Fibroblast of pulmonary artery (primary cell): ENCODE measurements at regions not wholly inside any gene's neighbourhood (a gene's known extent, or its start where the extent isn't known, plus 50 kb on each side); places are given as distances from the start of the nearest gene placed in this dataset.

ENCODE experiments used
- DNase-seq: peaks from one replicate; pipeline ENCODE4 v3.0.0-alpha.2; 2010; ENCODE audit warnings: low read depth
- H3K4me3 ChIP-seq: replicated peaks from 2 replicates; pipeline ENCODE4 v1.5.1; 2011; ENCODE audit warnings: low read depth, mild to moderate bottlenecking, control low read depth, low read length, moderate library complexity
- TF ChIP-seq, protein P1 (sequence below): IDR thresholded peaks from 2 replicates; pipeline ENCODE4 v1.5.1; 2011; ENCODE audit warnings: mild to moderate bottlenecking, control low read depth, low read length, inconsistent platforms; ENCODE audit errors: missing control alignments

GRCh38 chr4:123643691-123644090 lies 247.1 kb downstream of the SPRY1 start:
- H3K4me3 ChIP-seq, result no peak overlapping the region
- TF ChIP-seq, protein P1, sequence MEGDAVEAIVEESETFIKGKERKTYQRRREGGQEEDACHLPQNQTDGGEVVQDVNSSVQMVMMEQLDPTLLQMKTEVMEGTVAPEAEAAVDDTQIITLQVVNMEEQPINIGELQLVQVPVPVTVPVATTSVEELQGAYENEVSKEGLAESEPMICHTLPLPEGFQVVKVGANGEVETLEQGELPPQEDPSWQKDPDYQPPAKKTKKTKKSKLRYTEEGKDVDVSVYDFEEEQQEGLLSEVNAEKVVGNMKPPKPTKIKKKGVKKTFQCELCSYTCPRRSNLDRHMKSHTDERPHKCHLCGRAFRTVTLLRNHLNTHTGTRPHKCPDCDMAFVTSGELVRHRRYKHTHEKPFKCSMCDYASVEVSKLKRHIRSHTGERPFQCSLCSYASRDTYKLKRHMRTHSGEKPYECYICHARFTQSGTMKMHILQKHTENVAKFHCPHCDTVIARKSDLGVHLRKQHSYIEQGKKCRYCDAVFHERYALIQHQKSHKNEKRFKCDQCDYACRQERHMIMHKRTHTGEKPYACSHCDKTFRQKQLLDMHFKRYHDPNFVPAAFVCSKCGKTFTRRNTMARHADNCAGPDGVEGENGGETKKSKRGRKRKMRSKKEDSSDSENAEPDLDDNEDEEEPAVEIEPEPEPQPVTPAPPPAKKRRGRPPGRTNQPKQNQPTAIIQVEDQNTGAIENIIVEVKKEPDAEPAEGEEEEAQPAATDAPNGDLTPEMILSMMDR, result no peak
- DNase-seq, result no peak

DNA sequence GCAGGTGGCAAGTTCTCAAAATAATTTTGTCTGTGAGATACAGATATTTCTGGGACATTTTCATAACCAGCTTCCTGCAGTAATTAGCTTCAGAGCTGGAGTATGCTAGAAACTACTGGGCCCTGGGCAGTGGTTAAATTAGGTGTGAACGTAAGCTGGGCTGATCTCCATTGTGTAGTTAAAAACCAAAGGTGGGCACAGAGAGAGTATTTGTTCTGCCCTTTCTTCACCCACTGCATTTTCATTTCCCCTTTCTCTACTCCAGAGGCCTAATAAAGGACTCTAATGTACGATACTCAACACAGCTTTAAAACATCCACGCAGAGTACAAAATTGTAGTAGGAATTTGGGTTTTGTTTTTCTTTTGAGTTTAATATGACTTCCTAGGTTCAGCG lies 252.7 kb downstream of the SPRY1 start:
- no peak overlapping the region for H3K4me3 ChIP-seq
- TF ChIP-seq, protein P1, result no peak
- no peak for DNase-seq

DNA sequence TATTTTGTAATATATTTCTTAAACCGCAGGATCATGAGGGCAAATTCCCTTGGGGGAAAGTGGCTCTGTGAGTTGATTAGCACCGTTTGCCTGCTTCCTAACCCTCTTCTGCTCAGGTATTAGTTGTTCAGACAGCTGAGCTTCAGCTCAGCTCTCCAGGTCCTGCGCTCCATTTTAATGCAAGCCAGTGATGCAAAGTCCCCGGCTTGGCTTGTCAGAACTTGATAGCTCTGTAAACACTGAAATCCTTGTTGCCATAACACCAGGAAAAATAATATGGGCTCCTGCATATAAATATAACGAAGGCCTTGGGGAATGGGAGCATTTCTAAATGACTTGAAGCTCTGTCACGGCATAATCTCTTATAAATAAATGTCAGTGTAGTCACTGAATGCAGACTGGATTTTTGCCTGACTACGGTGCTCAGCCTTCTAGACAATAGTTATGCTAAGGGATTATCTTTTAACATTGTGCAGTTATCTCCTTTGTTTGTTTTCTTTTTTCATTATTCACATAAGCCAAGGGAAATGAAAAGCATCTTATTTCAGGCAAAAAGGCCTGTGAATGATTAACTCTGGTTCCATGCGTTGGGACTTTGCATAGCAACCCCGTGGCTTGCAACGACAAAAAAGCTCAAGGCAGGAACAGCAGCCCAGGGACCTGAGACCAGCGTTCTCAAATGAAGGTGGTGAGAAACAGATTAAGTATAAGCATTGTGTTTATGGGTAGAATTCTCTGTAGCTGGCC lies 253.2 kb downstream of the SPRY1 start:
- TF ChIP-seq, protein P1, result no peak
- H3K4me3 ChIP-seq, result peak overlapping the region; percentile 21
- DNase-seq, result peak; percentile 94

DNA sequence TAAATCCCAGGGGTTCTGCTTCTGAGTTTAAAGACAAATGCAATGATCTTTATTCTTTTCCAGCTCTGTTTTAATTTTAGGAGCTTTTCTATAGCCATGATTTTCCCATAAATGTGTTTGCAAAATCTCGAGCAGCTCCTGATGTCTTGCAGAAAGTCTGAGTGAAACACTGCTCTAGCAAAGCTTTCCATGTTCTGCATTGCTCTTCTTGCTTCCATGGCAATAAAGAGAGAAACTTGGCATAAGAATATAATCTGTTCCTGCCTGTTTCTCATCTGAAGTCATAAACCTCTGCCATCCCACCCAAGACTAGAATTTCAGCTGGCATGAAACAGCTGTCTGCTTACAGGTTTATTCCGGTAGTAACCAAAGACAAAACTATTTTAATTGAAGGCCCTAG lies 254.5 kb downstream of the SPRY1 start:
- DNase-seq, result peak; percentile 55
- TF ChIP-seq, protein P1, result no peak
- H3K4me3 ChIP-seq, result no peak overlapping the region

DNA sequence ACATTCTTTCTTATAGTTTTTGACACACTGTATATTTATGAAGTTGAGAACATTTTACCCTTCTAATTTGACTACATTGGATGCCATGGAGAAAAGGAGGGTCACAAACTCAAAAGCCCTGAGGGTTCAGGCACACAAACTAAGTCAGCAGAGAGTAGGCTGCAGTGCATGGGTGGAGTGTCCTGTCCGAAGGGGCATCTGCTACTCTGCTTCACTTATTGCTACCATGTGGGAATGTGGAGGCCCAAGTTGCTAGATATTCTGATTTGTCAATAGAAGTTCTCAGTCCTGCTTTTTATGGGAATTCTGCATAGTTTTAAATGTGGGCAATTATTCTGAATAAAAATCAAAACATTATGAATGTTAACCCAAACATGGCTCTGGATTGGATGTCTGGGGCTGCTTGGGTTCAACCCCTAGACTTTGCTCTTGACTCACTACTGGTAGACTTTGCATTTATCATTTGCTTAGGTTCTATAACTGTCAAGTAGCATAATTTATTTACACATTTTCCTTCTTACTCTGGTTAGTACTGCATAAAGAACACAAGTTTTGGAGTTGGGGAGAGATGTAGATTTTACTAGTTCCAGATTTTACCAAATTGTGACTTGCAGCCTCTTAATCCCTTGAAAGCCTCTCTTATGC lies 255.1 kb downstream of the SPRY1 start:
- TF ChIP-seq, protein P1, result no peak
- H3K4me3 ChIP-seq, result no peak overlapping the region
- no peak for DNase-seq

DNA sequence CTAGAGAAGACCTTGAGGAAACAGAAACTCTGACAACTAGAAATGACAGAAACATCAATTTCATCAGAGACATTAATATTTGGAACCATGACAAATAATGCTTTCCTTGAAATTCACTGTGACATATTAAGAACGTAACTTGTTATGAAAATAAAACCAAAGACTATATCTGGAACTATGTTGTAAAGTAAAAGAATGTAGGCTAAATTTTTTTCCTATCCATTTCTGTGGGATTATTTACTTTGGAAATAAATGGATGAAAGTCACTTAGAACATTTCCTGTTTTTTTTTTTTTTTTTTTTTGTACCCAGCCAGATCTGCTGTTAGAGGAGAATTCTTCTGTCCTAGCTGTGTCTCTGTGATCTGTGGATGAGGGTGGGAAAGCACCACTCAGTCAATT lies 255.9 kb downstream of the SPRY1 start:
- peak; percentile 57 for DNase-seq

More for the DNA sequence above, 255.9 kb downstream of the SPRY1 start:
- TF ChIP-seq, protein P1, result no peak
- no peak overlapping the region for H3K4me3 ChIP-seq
